Right atrium auricular region (tissue), 2 donors: ENCODE measurements at regions not wholly inside any gene's neighbourhood (a gene's known extent, or its start where the extent isn't known, plus 50 kb on each side); places are given as distances from the start of the nearest gene placed in this dataset.

ENCODE experiments used
- DNase-seq: peaks from one replicate; pipeline ENCODE4 v3.0.0-alpha.2; 2019; ENCODE audit warnings: low spot score
- H3K27ac ChIP-seq, 2 donors: fragments of 200-600 bp; sonication (generic); 1 replicate in 1 of 2; 2 replicates in 1 of 2; pipeline ENCODE4 v1.5.1; 2016 to 2019
- H3K27me3 ChIP-seq, 2 donors: fragments of 200-600 bp; sonication (generic); one replicate each; pipeline versions ENCODE4 v1.5.1 to v1.6.0; 2017 to 2019
- H3K36me3 ChIP-seq: fragments of 200-600 bp; sonication (generic); one replicate; pipeline ENCODE4 v1.5.1; 2016
- H3K4me1 ChIP-seq, 2 donors: fragments of 200-600 bp; sonication (generic); one replicate each; pipeline versions ENCODE4 v1.5.1 to v1.6.0; 2017 to 2019
- H3K4me3 ChIP-seq, 2 donors: fragments of 200-600 bp; sonication (generic); 1 replicate in 1 of 2; 2 replicates in 1 of 2; pipeline ENCODE4 v1.5.1; 2017 to 2019; ENCODE audit warnings: mild to moderate bottlenecking in 1 of 2, moderate library complexity in 1 of 2
- H3K9me3 ChIP-seq, 2 donors: fragments of 200-600 bp; sonication (generic); one replicate each; pipeline ENCODE4 v1.5.1; 2019
- CTCF ChIP-seq, 2 donors: fragments of 200-600 bp; sonication (generic); IDR thresholded peaks; one replicate each; pipeline ENCODE4 v1.5.1; 2019; ENCODE audit warnings: antibody characterized with exemption in 2 of 2

DNA sequence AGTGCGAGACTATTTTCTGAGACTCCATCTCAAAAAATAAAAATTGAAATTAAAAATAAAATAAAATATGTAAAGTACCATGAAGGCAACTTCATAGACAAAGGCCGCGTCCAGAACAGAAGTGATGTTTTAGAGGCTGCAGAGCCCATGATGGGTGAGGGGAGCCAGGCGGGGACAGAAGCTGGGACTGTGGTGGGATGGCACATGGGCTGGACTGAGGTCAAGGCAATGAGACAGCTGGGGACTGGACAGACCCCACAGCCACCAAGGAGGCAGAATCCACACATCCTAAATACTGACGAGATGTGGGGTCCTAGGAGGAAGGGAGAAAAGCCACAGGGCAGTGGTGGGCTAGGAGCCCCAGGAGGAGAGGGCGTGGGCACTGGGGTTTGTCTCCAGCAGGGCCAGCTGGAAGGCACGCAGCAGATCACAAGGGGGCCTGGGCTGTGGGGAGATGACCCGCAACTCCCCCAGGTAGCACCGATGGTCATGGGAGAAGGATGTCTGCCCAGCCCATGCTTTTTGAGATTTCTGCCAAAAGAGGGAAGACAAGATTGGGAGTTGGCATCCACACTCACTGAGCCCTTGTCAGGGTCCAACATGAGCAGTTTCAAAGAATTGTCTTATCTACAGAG is 74.3 kb downstream of the KCNF1 start:
- no peak for TF ChIP-seq CTCF (IDR thresholded peaks at IDR 0.05)
- Histone ChIP-seq H3K4me1 (no peaks in the 10 kb centered on the region), H3K27ac (no peak overlapping the region), H3K27me3 (no peaks in the 10 kb centered on the region), H3K9me3 (no peaks in the 10 kb centered on the region), H3K4me3 (no peak overlapping the region), H3K36me3 (no peaks in the 10 kb centered on the region)
- DNase-seq = no peak

GRCh38 chr2:10987439-10987838 is 75.7 kb downstream of the KCNF1 start:
- TF ChIP-seq CTCF (IDR thresholded peaks at IDR 0.05) = no peak
- Histone ChIP-seq H3K9me3 (no peaks in the 10 kb centered on the region), H3K27me3 (no peaks in the 10 kb centered on the region), H3K36me3 (no peaks in the 10 kb centered on the region), H3K4me1 (no peaks in the 10 kb centered on the region), H3K4me3 (no peak overlapping the region), H3K27ac (no peak overlapping the region)
- DNase-seq = no peak

DNA sequence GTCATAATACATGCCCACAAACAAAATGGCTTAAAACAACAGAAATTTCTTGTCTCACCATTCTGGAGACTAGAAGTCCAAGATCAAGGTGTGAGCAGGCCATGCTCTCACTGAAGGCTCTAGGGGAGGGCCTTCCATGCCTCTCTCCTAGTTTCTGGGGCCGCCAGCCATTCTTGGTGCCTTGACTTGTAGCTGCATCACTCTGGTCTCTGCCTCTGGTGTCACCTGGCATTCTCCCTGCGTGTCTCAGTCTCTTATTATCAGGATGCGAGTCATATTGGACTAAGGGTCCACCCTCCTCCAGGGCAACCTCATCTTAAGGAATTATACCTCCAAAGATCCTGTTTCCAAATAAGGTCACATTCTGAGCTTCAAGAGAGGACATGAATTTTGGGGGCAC is 76.1 kb downstream of the KCNF1 start:
- no peak for TF ChIP-seq CTCF (IDR thresholded peaks at IDR 0.05)
- no peak for DNase-seq
- Histone ChIP-seq H3K36me3 (no peaks in the 10 kb centered on the region), H3K4me1 (no peaks in the 10 kb centered on the region), H3K27me3 (no peaks in the 10 kb centered on the region), H3K9me3 (no peaks in the 10 kb centered on the region), H3K27ac (no peak overlapping the region), H3K4me3 (no peak overlapping the region)

DNA sequence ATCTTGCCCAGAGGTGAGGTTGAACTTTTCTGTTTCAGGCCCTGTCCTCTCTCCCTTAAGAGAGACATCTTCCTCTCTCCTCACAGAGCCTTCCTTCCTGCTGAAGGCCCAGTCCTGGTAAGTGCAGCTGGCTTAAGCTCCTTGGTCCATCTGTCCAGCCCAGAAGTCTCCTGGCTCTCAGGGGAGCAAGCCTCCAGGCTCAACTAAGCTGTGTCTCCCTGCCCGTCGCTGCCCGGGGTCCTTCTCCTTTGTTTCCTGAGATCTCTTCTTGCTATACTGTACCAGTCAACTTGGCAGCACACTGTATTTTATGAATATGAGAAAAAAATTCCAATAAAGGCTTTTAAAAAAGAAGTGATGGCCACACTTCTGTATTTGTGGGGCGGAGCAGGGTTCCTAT is 77.4 kb downstream of the KCNF1 start:
- no peak for TF ChIP-seq CTCF (IDR thresholded peaks at IDR 0.05)
- no peaks in the 10 kb centered on the region for H3K27me3 ChIP-seq
- no peak overlapping the region for H3K27ac ChIP-seq
- H3K4me1 ChIP-seq = no peaks in the 10 kb centered on the region
- no peak overlapping the region for H3K4me3 ChIP-seq
- no peaks in the 10 kb centered on the region for H3K36me3 ChIP-seq
- DNase-seq = no peak
- no peaks in the 10 kb centered on the region for H3K9me3 ChIP-seq

DNA sequence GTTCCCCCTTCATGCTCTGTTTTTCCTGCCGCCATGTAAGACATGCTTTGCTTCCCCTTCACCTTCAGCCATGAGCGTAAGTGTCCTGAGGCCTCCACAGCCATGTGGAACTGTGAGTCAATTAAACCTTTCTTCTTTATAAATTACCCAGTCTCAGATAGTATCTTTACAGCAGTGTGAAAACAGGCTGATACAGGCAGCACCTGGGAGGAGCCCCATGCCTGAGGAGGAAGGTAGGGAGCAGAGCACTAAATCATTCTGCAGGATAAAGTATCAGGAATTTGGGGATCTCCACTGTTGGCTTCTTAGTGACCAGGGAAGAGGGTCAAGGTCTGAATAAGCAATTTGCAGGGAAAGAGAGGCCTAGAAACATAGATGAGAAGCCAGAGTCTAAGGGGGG is 78.0 kb downstream of the KCNF1 start:
- Histone ChIP-seq H3K27me3 (no peaks in the 10 kb centered on the region), H3K36me3 (no peaks in the 10 kb centered on the region), H3K27ac (no peak overlapping the region), H3K4me3 (no peak overlapping the region), H3K4me1 (no peaks in the 10 kb centered on the region), H3K9me3 (no peaks in the 10 kb centered on the region)
- DNase-seq = no peak
- no peak for TF ChIP-seq CTCF (IDR thresholded peaks at IDR 0.05)

DNA sequence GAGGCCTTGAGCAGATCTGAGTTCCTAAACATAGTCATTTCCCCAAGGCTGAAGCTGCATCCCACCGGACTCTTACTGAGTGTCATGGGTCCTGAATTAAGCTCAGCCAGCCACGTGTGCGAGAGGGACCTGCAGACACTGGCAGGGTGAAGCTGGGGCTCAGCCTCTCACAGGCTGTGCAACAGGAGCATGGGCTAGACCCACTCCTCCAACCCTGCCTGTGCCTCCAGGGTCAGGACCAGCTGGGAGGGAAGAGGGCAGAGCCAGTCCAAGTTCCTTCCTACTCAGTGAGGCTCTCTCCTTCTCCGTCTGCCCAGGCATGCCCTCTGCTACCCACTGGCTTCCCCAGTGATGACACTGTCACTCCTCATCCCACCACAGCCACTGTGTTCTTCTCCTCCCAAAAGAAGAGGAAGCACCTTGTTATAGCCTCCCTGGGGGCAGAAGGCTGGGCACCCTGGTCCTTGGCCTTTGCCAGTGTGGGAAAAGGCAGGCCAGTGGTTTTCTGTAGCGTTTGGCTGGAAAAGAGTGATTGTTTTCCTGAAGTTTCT is 78.9 kb downstream of the KCNF1 start:
- H3K4me3 ChIP-seq = no peak overlapping the region
- DNase-seq = no peak
- H3K9me3 ChIP-seq = no peaks in the 10 kb centered on the region
- H3K27me3 ChIP-seq = no peaks in the 10 kb centered on the region
- no peaks in the 10 kb centered on the region for H3K4me1 ChIP-seq
- TF ChIP-seq CTCF (IDR thresholded peaks at IDR 0.05) = no peak
- no peaks in the 10 kb centered on the region for H3K36me3 ChIP-seq
- no peak overlapping the region for H3K27ac ChIP-seq
